T-cell (primary cell): ENCODE measurements at regions not wholly inside any gene's neighbourhood (a gene's known extent, or its start where the extent isn't known, plus 50 kb on each side); places are given as distances from the start of the nearest gene placed in this dataset.

Source experiments
- ATAC-seq, 4 experiments: fragments of 200-7000 bp in 3 of 4; fragments of 150-1000 bp in 1 of 4; cut with Tn5 transposase; replicated peaks in 1 of 4; 1 replicate in 3 of 4; 2 replicates in 1 of 4; pipeline ENCODE4 v1.10.0; 2021; ENCODE audit warnings: moderate library complexity in 3 of 4, mild to moderate bottlenecking in 2 of 4, moderate number of reproducible peaks in 1 of 4
- CTCF ChIA-PET, 2 donors: fragments of 300-600 bp; sonication (Branson Sonifier 250); formaldehyde crosslinking; loops; one replicate each; lab custom pipeline; 2022; ENCODE audit warnings: antibody characterized with exemption in 2 of 2; lab: Charles Lee
- POLR2A ChIA-PET, 2 donors: fragments of 300-600 bp; sonication (Branson Sonifier 250); formaldehyde crosslinking; loops; one replicate each; lab custom pipeline; 2022; ENCODE audit warnings: antibody characterized with exemption in 2 of 2; lab: Charles Lee
- DNase-seq, 35 experiments: peaks; one replicate each; pipeline versions ENCODE4 v3.0.0 to v3.0.0-alpha.2; 2013 to 2023
- H3K27ac ChIP-seq: one replicate; pipeline ENCODE4 v1.5.1; 2013; ENCODE audit warnings: low read length
- H3K27me3 ChIP-seq, 2 experiments: replicated peaks in 1 of 2; 1 replicate in 1 of 2; 2 replicates in 1 of 2; pipeline versions ENCODE4 v1.6.1 to v1.7.0; 2013; ENCODE audit warnings: low read length in 1 of 2, mixed read lengths in 1 of 2; ENCODE audit not compliant: control insufficient read depth in 2 of 2, insufficient read depth in 2 of 2; ENCODE audit errors: extremely low read depth in 1 of 2
- H3K36me3 ChIP-seq, 2 donors: 1 replicate in 1 of 2; 2 replicates in 1 of 2; pipeline versions ENCODE4 v1.6.1 to v1.7.0; 2013; ENCODE audit warnings: low read length in 1 of 2; ENCODE audit not compliant: control insufficient read depth in 2 of 2, insufficient read depth in 1 of 2; ENCODE audit errors: extremely low read depth in 1 of 2
- H3K4me1 ChIP-seq, 2 experiments: 1 replicate in 1 of 2; 2 replicates in 1 of 2; pipeline versions ENCODE4 v1.6.1 to v1.7.0; 2013; ENCODE audit warnings: low read length in 2 of 2, mixed read lengths in 1 of 2; ENCODE audit not compliant: insufficient read depth in 2 of 2, control insufficient read depth in 1 of 2; ENCODE audit errors: extremely low read depth in 1 of 2
- H3K4me3 ChIP-seq, 2 donors: 1 replicate in 1 of 2; 2 replicates in 1 of 2; pipeline versions ENCODE4 v1.5.1 to v1.7.0; 2013; ENCODE audit warnings: mild to moderate bottlenecking in 2 of 2, low read length in 1 of 2, moderate library complexity in 1 of 2; ENCODE audit not compliant: control insufficient read depth in 1 of 2; ENCODE audit errors: extremely low read depth in 1 of 2
- H3K9me3 ChIP-seq: 2 replicates; pipeline ENCODE4 v1.7.0; 2013
- H3K27ac Mint-ChIP-seq, 2 donors: one replicate each; pipeline ENCODE4 v1.8.0; 2020 to 2021; ENCODE audit warnings: mild to moderate bottlenecking in 2 of 2, mixed read lengths in 2 of 2
- H3K27me3 Mint-ChIP-seq, 2 donors: one replicate each; pipeline ENCODE4 v1.8.0; 2021 to 2022; ENCODE audit warnings: mixed read lengths in 2 of 2
- H3K36me3 Mint-ChIP-seq: one replicate; pipeline ENCODE4 v1.8.0; 2021; ENCODE audit warnings: mixed read lengths
- H3K4me1 Mint-ChIP-seq, 3 donors: one replicate each; pipeline ENCODE4 v1.8.0; 2020 to 2022; ENCODE audit warnings: mixed read lengths in 3 of 3, mild to moderate bottlenecking in 1 of 3
- H3K4me3 Mint-ChIP-seq, 3 donors: one replicate each; pipeline ENCODE4 v1.8.0; 2020 to 2022; ENCODE audit warnings: mild to moderate bottlenecking in 3 of 3, mixed read lengths in 3 of 3, moderate library complexity in 3 of 3
- H3K9me3 Mint-ChIP-seq, 3 donors: one replicate each; pipeline ENCODE4 v1.8.0; 2020 to 2022; ENCODE audit warnings: mixed read lengths in 3 of 3
- WGBS: methylation state at CpG from one replicate; pipeline ENCODE4 v1.1.5; 2013; ENCODE audit warnings: missing lambda C conversion rate; ENCODE audit not compliant: insufficient coverage; 5-methylcytosine and 5-hydroxymethylcytosine counted together

GRCh38 chr6:14754751-14755513 is 490.9 kb upstream of the JARID2 start:
- Histone ChIP-seq H3K27me3 (no peaks in the 10 kb centered on the region), H3K27ac (peak overlapping the region; percentile 80), H3K4me3 (peak overlapping the region in 1 of 2 donors; percentile 19), H3K4me1 (peaks cover 0 to 6% of the 10 kb centered on the region in 2 experiments), H3K9me3 (no peaks in the 10 kb centered on the region), H3K36me3 (no peaks in the 10 kb centered on the region)
- ATAC-seq (peak in 2 of 4 experiments; percentile 80 to 87), DNase-seq (peak in 21 of 35 experiments; percentile 11 to 65 (median 27))
- Mint-ChIP-seq H3K36me3 (no peaks in the 10 kb centered on the region), H3K4me1 (peaks cover 0 to 11% (median 4%) of the 10 kb centered on the region in 3 donors), H3K27ac (peak overlapping the region; percentile 79 to 86), H3K27me3 (peaks cover 0 to 4% of the 10 kb centered on the region in 2 donors), H3K4me3 (peak overlapping the region; percentile 40 to 72 (median 64)), H3K9me3 (peaks cover 0 to 3% (median 0%) of the 10 kb centered on the region in 3 donors)
- WGBS: 68% methylated on average over 9 of the region's 22 CpGs
- ChIA-PET CTCF (interaction anchor here in 1 of 2 donors (0.7 to 1.6 kb wide), 2 partner anchors 12 to 629 kb away, joined by 3 to 4 read pairs; no protein-coding TSS in a partner anchor), POLR2A (no interaction called here)

GRCh38 chr6:14756340-14756739 is 489.5 kb upstream of the JARID2 start:
- WGBS: 96% methylated on average over 3 of the region's 3 CpGs
- CTCF ChIA-PET: interaction anchor here in 1 of 2 donors (1.6 kb wide), 1 partner anchor 10 kb away, joined by 4 read pairs; no protein-coding TSS in a partner anchor
- Histone ChIP-seq H3K9me3 (no peaks in the 10 kb centered on the region), H3K36me3 (no peaks in the 10 kb centered on the region), H3K27me3 (no peaks in the 10 kb centered on the region), H3K27ac (no peak overlapping the region), H3K4me3 (no peak overlapping the region), H3K4me1 (peaks cover 0 to 6% of the 10 kb centered on the region in 2 experiments)
- POLR2A ChIA-PET: no interaction called here
- peaks cover 0 to 4% of the 10 kb centered on the region in 2 donors for H3K27me3 Mint-ChIP-seq
- DNase-seq: no peak
- no peaks in the 10 kb centered on the region for H3K36me3 Mint-ChIP-seq
- no peak overlapping the region for H3K27ac Mint-ChIP-seq
- no peak overlapping the region for H3K4me3 Mint-ChIP-seq
- peaks cover 0 to 3% (median 0%) of the 10 kb centered on the region in 3 donors for H3K9me3 Mint-ChIP-seq
- H3K4me1 Mint-ChIP-seq: peaks cover 0 to 11% (median 4%) of the 10 kb centered on the region in 3 donors
- ATAC-seq: no peak

- WGBS: no CpG with 5 or more reads among the region's 1 CpG
- Histone ChIP-seq H3K27ac (no peak overlapping the region), H3K4me3 (no peak overlapping the region), H3K9me3 (no peaks in the 10 kb centered on the region), H3K27me3 (no peaks in the 10 kb centered on the region), H3K4me1 (peaks cover 0 to 6% of the 10 kb centered on the region in 2 experiments), H3K36me3 (no peaks in the 10 kb centered on the region)
- H3K27me3 Mint-ChIP-seq: peaks cover 0 to 4% of the 10 kb centered on the region in 2 donors
- H3K4me1 Mint-ChIP-seq: peaks cover 0 to 11% (median 4%) of the 10 kb centered on the region in 3 donors
- no peak for DNase-seq
- POLR2A ChIA-PET: no interaction called here
- peaks cover 0 to 3% (median 0%) of the 10 kb centered on the region in 3 donors for H3K9me3 Mint-ChIP-seq
- H3K36me3 Mint-ChIP-seq: no peaks in the 10 kb centered on the region
- CTCF ChIA-PET: no interaction called here
- no peak overlapping the region for H3K27ac Mint-ChIP-seq
- H3K4me3 Mint-ChIP-seq: no peak overlapping the region
- ATAC-seq: no peak
Observed at GRCh38 chr6:14757014-14757413, 488.9 kb upstream of the JARID2 start.

GRCh38 chr6:14757418-14757817 is 488.5 kb upstream of the JARID2 start:
- Histone ChIP-seq H3K9me3 (no peaks in the 10 kb centered on the region), H3K4me3 (no peak overlapping the region), H3K36me3 (no peaks in the 10 kb centered on the region), H3K27me3 (no peaks in the 10 kb centered on the region), H3K4me1 (peaks cover 0 to 6% of the 10 kb centered on the region in 2 experiments), H3K27ac (no peak overlapping the region)
- ChIA-PET POLR2A (no interaction called here), CTCF (no interaction called here)
- Mint-ChIP-seq H3K4me1 (peaks cover 0 to 11% (median 4%) of the 10 kb centered on the region in 3 donors), H3K9me3 (peaks cover 0 to 3% (median 0%) of the 10 kb centered on the region in 3 donors), H3K4me3 (no peak overlapping the region), H3K36me3 (no peaks in the 10 kb centered on the region), H3K27ac (no peak overlapping the region), H3K27me3 (peaks cover 0 to 3% of the 10 kb centered on the region in 2 donors)
- WGBS: 50% methylated on average over 1 of the region's 1 CpG
- DNase-seq: no peak
- ATAC-seq: no peak

- Mint-ChIP-seq H3K4me1 (peaks cover 0 to 11% (median 4%) of the 10 kb centered on the region in 3 donors), H3K9me3 (peaks cover 0 to 3% (median 0%) of the 10 kb centered on the region in 3 donors), H3K36me3 (no peaks in the 10 kb centered on the region), H3K27me3 (no peaks in the 10 kb centered on the region), H3K4me3 (no peak overlapping the region), H3K27ac (no peak overlapping the region)
- ChIA-PET CTCF (no interaction called here), POLR2A (no interaction called here)
- Histone ChIP-seq H3K4me3 (no peak overlapping the region), H3K9me3 (no peaks in the 10 kb centered on the region), H3K4me1 (peaks cover 0 to 6% of the 10 kb centered on the region in 2 experiments), H3K27ac (no peak overlapping the region), H3K27me3 (no peaks in the 10 kb centered on the region), H3K36me3 (no peaks in the 10 kb centered on the region)
- WGBS: 91% methylated on average over 6 of the region's 8 CpGs
- DNase-seq (peak in 1 of 35 experiments; percentile 3), ATAC-seq (no peak)
Observed at GRCh38 chr6:14758421-14759081, 487.3 kb upstream of the JARID2 start.

GRCh38 chr6:14759976-14760672 is 485.7 kb upstream of the JARID2 start:
- H3K27me3 ChIP-seq: no peaks in the 10 kb centered on the region
- ChIA-PET CTCF (no interaction called here), POLR2A (interaction anchor here in 1 of 2 donors (0.6 to 0.7 kb wide), 3 partner anchors 8 to 384 kb away, joined by 3 to 5 read pairs (median 3); no protein-coding TSS in a partner anchor)
- Mint-ChIP-seq H3K36me3 (no peaks in the 10 kb centered on the region), H3K27ac (no peak overlapping the region), H3K4me1 (peaks cover 0 to 2% (median 0%) of the 10 kb centered on the region in 3 donors), H3K4me3 (no peak overlapping the region), H3K27me3 (no peaks in the 10 kb centered on the region), H3K9me3 (peaks cover 0 to 3% (median 0%) of the 10 kb centered on the region in 3 donors)
- no CpG with 5 or more reads among the region's 4 CpGs for WGBS
- ATAC-seq (no peak), DNase-seq (no peak)
- no peaks in the 10 kb centered on the region for H3K4me1 ChIP-seq
- H3K4me3 ChIP-seq: no peak overlapping the region
- no peaks in the 10 kb centered on the region for H3K36me3 ChIP-seq
- no peak overlapping the region for H3K27ac ChIP-seq
- H3K9me3 ChIP-seq: no peaks in the 10 kb centered on the region
